PC-9 (cell line): ENCODE measurements at regions not wholly inside any gene's neighbourhood (a gene's known extent, or its start where the extent isn't known, plus 50 kb on each side); places are given as distances from the start of the nearest gene placed in this dataset.

ENCODE experiments used
- BruUV-seq: library from RNA; stranded (reverse); fragments of 400-500 nt; replicated peaks from 2 replicates; lab custom pipeline; 2021; lab: Mats Ljungman, UMichigan
- CTCF ChIA-PET: fragments of 300-600 bp; sonication (Branson Sonifier 250); formaldehyde crosslinking; loops from one replicate; lab custom pipeline; 2022; ENCODE audit warnings: antibody characterized with exemption; lab: Charles Lee
- POLR2A ChIA-PET: fragments of 300-600 bp; sonication (Branson Sonifier 250); formaldehyde crosslinking; loops from one replicate; lab custom pipeline; 2022; ENCODE audit warnings: antibody characterized with exemption; ENCODE audit not compliant: unreplicated experiment; lab: Charles Lee
- DNase-seq, 2 experiments: peaks; one replicate each; pipeline versions ENCODE4 v3.0.0 to v3.0.0-alpha.2; 2015 to 2022; ENCODE audit warnings: mixed read lengths in 1 of 2
- H2AFZ ChIP-seq: fragments of 200-600 bp; sonication (generic); 2 replicates; pipeline ENCODE4 v1.8.1; 2017; ENCODE audit warnings: antibody characterized with exemption
- H3F3A ChIP-seq: fragments of 200-600 bp; sonication (generic); 2 replicates; pipeline ENCODE4 v1.8.1; 2017; ENCODE audit warnings: antibody characterized with exemption, mild to moderate bottlenecking, low read depth; ENCODE audit not compliant: insufficient read depth
- H3K27ac ChIP-seq: fragments of 200-600 bp; sonication (generic); 2 replicates; pipeline ENCODE4 v1.6.1; 2016; ENCODE audit warnings: mixed run types
- H3K27me3 ChIP-seq: fragments of 200-600 bp; sonication (generic); 2 replicates; pipeline ENCODE4 v1.6.1; 2016; ENCODE audit warnings: low read depth, mixed run types; ENCODE audit not compliant: insufficient read depth
- H3K36me3 ChIP-seq: fragments of 200-600 bp; sonication (generic); 2 replicates; pipeline ENCODE4 v1.6.1; 2016; ENCODE audit warnings: low read depth, mixed run types
- H3K4me1 ChIP-seq: fragments of 200-600 bp; sonication (generic); replicated peaks from 2 replicates; pipeline ENCODE4 v1.6.1; 2016; ENCODE audit warnings: mixed run types; ENCODE audit not compliant: insufficient read depth
- H3K4me2 ChIP-seq: fragments of 200-600 bp; sonication (generic); 2 replicates; pipeline ENCODE4 v1.6.1; 2017; ENCODE audit warnings: mixed run types
- H3K4me3 ChIP-seq: fragments of 200-600 bp; sonication (generic); 2 replicates; pipeline ENCODE4 v1.6.1; 2016; ENCODE audit warnings: mixed run types
- H3K79me2 ChIP-seq: fragments of 200-600 bp; sonication (generic); 2 replicates; pipeline ENCODE4 v1.6.1; 2017; ENCODE audit warnings: low read depth, mixed run types
- H3K9me2 ChIP-seq: fragments of 200-600 bp; sonication (generic); 2 replicates; pipeline ENCODE4 v1.8.1; 2017; ENCODE audit warnings: mild to moderate bottlenecking; ENCODE audit not compliant: insufficient read depth
- H3K9me3 ChIP-seq: fragments of 200-600 bp; sonication (generic); 2 replicates; pipeline ENCODE4 v1.8.1; 2016; ENCODE audit warnings: low read depth; ENCODE audit not compliant: insufficient read depth
- H4K20me1 ChIP-seq: fragments of 200-600 bp; sonication (generic); 2 replicates; pipeline ENCODE4 v1.8.1; 2017; ENCODE audit not compliant: insufficient read depth
- EZH2 ChIP-seq: fragments of 200-600 bp; sonication (generic); IDR thresholded peaks from 2 replicates; pipeline ENCODE4 v1.8.0; 2017; ENCODE audit warnings: antibody characterized with exemption, low read depth
- intact Hi-C: fragments of 100-400 bp; cut with micrococcal nuclease; formaldehyde crosslinking; loops from one replicate; pipeline ENCODE4 v1.10.0; 2022; ENCODE audit not compliant: unreplicated experiment
- TF ChIP-seq, protein P1 (sequence below): fragments of 200-600 bp; sonication (generic); conservative IDR thresholded peaks from 2 replicates; pipeline ENCODE4 v1.6.1; 2017; ENCODE audit warnings: mixed run types, antibody characterized with exemption, mild to moderate bottlenecking, moderate library complexity

DNA sequence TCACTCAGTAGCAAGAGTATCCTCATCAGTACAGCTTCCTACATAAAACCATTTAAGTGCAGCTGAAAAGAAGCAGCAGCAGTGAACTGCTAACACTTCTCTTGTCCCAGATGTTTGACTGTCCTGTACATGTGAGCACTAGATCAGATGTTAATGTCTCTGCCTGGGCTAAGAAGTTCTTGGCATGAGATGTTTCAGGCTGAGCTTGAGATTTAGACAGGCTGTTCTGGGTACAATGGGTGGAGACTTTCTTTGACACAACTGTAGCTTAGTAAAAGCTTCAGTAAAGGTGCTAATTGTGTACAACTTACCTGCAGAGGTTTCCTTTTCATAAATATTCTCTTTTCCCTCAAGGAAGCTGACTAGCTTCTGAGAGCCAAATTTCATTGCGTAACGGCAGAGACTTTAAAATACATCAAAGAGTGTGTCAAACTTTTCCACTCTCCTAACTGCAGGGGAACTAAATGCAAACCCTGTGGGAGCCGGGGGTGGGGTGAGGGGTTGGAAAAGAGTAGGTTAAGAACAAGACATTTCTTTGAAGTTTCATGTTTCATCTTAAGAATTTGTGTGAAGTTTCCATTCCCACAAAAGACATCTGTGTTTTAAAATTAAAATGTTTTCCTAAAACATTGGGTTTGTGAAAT, 82.1 kb upstream of the CCDC190 start:
- H3K4me1 ChIP-seq, result no peaks in the 10 kb centered on the region
- no peaks in the 10 kb centered on the region for H3F3A ChIP-seq
- H3K4me2 ChIP-seq, result no peak overlapping the region
- ChIA-PET CTCF (interaction anchor here (0.7 kb wide), 1 partner anchor 40 kb away, joined by 3 read pairs; no protein-coding TSS in a partner anchor), POLR2A (no interaction called here)
- H3K27ac ChIP-seq, result no peak overlapping the region
- H3K36me3 ChIP-seq, result no peaks in the 10 kb centered on the region
- H3K9me2 ChIP-seq, result no peaks in the 10 kb centered on the region
- no peaks in the 10 kb centered on the region for H4K20me1 ChIP-seq
- BruUV-seq, result no TSS peak
- no peaks in the 10 kb centered on the region for H3K27me3 ChIP-seq
- no peak for TF ChIP-seq EZH2
- intact Hi-C loops, result loop anchor here (5.0 kb wide), 1 partner anchor 56 kb away; no protein-coding TSS in a partner anchor
- H3K9me3 ChIP-seq, result no peaks in the 10 kb centered on the region
- H2AFZ ChIP-seq, result no peak overlapping the region
- no peak for DNase-seq
- no peak overlapping the region for H3K4me3 ChIP-seq
- H3K79me2 ChIP-seq, result no peaks in the 10 kb centered on the region

DNA sequence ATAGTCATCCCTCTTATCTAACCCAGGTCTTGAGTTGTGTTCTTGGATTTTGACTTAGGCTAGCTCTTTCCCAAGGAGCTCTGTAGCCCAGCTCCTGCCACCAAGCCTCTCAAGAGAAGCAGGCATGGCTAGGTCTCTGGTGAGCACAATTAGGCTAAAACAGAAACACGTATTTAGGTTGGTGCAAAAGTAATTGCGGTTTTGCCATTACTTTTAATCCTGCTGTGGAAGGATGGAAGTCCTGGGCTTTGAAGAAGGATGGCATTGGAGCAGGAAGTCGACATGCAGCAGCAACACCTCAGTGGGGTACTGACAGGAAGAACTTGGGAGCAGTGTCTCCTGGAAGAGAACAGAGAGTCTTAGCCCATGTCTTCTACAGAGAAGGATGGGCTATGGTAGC, 80.0 kb upstream of the CCDC190 start:
- H3K9me3 ChIP-seq, result no peaks in the 10 kb centered on the region
- TF ChIP-seq, protein P1, sequence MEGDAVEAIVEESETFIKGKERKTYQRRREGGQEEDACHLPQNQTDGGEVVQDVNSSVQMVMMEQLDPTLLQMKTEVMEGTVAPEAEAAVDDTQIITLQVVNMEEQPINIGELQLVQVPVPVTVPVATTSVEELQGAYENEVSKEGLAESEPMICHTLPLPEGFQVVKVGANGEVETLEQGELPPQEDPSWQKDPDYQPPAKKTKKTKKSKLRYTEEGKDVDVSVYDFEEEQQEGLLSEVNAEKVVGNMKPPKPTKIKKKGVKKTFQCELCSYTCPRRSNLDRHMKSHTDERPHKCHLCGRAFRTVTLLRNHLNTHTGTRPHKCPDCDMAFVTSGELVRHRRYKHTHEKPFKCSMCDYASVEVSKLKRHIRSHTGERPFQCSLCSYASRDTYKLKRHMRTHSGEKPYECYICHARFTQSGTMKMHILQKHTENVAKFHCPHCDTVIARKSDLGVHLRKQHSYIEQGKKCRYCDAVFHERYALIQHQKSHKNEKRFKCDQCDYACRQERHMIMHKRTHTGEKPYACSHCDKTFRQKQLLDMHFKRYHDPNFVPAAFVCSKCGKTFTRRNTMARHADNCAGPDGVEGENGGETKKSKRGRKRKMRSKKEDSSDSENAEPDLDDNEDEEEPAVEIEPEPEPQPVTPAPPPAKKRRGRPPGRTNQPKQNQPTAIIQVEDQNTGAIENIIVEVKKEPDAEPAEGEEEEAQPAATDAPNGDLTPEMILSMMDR, result no peak
- TF ChIP-seq EZH2, result no peak
- no TSS peak for BruUV-seq
- no peak overlapping the region for H3K27ac ChIP-seq
- no peak overlapping the region for H2AFZ ChIP-seq
- ChIA-PET CTCF (interaction anchor here (0.7 kb wide), 1 partner anchor 1825 kb away, joined by 3 read pairs; no protein-coding TSS in a partner anchor), POLR2A (no interaction called here)
- H3K9me2 ChIP-seq, result 0 out of 2 replicates have a peak, but pooled peaks cover 4% of the 10 kb centered on the region
- no peaks in the 10 kb centered on the region for H3F3A ChIP-seq
- intact Hi-C loops, result loop anchor here (5.0 kb wide), 1 partner anchor 54 kb away; no protein-coding TSS in a partner anchor
- H4K20me1 ChIP-seq, result no peaks in the 10 kb centered on the region
- H3K36me3 ChIP-seq, result no peaks in the 10 kb centered on the region
- H3K79me2 ChIP-seq, result no peaks in the 10 kb centered on the region
- no peak overlapping the region for H3K4me2 ChIP-seq
- H3K27me3 ChIP-seq, result no peaks in the 10 kb centered on the region
- DNase-seq, result no peak
- H3K4me1 ChIP-seq, result no peaks in the 10 kb centered on the region
- no peak overlapping the region for H3K4me3 ChIP-seq

DNA sequence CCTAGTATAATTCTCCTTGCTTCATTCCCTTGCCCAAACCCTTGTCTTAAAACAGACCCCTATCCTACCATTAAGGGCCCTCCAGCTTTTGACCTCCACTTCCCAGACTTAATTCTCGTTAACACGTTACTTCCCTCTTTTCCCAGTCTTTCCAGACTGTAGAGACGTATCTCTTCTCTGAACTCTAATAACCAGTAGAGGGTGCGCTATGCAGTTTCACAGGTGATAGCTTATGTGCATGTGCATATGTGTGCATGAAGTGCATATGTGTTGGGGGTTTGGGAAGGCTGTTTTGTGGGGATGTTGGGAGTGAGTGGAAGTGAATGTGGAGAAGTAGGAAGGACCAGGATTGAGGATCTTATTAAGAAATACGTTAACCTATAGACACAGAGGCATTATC, 78.1 kb upstream of the CCDC190 start:
- intact Hi-C loops, result no loop called here
- H2AFZ ChIP-seq, result no peak overlapping the region
- H3K4me2 ChIP-seq, result no peak overlapping the region
- DNase-seq, result no peak
- TF ChIP-seq EZH2, result no peak
- TF ChIP-seq, protein P1, result no peak
- no peaks in the 10 kb centered on the region for H3K36me3 ChIP-seq
- no peak overlapping the region for H3K27ac ChIP-seq
- no peak overlapping the region for H3K4me3 ChIP-seq
- no peaks in the 10 kb centered on the region for H3K4me1 ChIP-seq
- no peaks in the 10 kb centered on the region for H3K79me2 ChIP-seq
- POLR2A ChIA-PET, result no interaction called here
- no peaks in the 10 kb centered on the region for H3F3A ChIP-seq
- H4K20me1 ChIP-seq, result no peaks in the 10 kb centered on the region
- BruUV-seq, result no TSS peak
- CTCF ChIA-PET, result no interaction called here
- H3K9me2 ChIP-seq, result 0 out of 2 replicates have a peak, but pooled peaks cover 4% of the 10 kb centered on the region
- no peaks in the 10 kb centered on the region for H3K27me3 ChIP-seq
- H3K9me3 ChIP-seq, result no peaks in the 10 kb centered on the region
